ENCODE measurements at regions not wholly inside any gene's neighbourhood (a gene's known extent, or its start where the extent isn't known, plus 50 kb on each side); places are given as distances from the start of the nearest gene placed in this dataset.
"Not testable (repeated sequence)": the region's sequence is repeated elsewhere in the genome, so short reads cannot be mapped to it uniquely, and the experiment has no call there.

GRCh38 chr9:65393111-65393810 lies 108.3 kb upstream of the FOXD4L5 start:
- not testable (repeated sequence) for TF ChIP-seq CTCF, POLR2AphosphoS5, POLR2A (IDR thresholded peaks at IDR 0.05)
